Esophagus muscularis mucosa (tissue), 3 donors: ENCODE measurements at regions not wholly inside any gene's neighbourhood (a gene's known extent, or its start where the extent isn't known, plus 50 kb on each side); places are given as distances from the start of the nearest gene placed in this dataset.
"Not testable (repeated sequence)": the region's sequence is repeated elsewhere in the genome, so short reads cannot be mapped to it uniquely, and the experiment has no call there.

ENCODE experiments used
- CTCF ChIP-seq, 3 experiments: fragments of 200-600 bp in 2 of 3; fragments of 450-650 bp in 1 of 3; sonication (generic) in 2 of 3; IDR thresholded peaks; one replicate each; pipeline ENCODE4 v1.5.1; 2017 to 2019; ENCODE audit warnings: antibody characterized with exemption in 3 of 3, mild to moderate bottlenecking in 2 of 3, moderate library complexity in 1 of 3
- POLR2A ChIP-seq: fragments of 450-650 bp; IDR thresholded peaks from one replicate; pipeline ENCODE4 v1.6.1; 2017; ENCODE audit warnings: antibody characterized with exemption, moderate library complexity, mild to moderate bottlenecking, low read depth
- POLR2AphosphoS5 ChIP-seq, 2 donors: sonication (generic); formaldehyde crosslinking; IDR thresholded peaks; one replicate each; pipeline ENCODE4 v1.6.1; 2017; ENCODE audit warnings: antibody characterized with exemption in 2 of 2

- TF ChIP-seq CTCF (IDR thresholded peaks at IDR 0.05); POLR2AphosphoS5 (IDR thresholded peaks at IDR 0.05); POLR2A: not testable (repeated sequence)
These were observed 204.8 kb upstream of the STT3B start for GRCh38 chr3:31327826-31328357.
